WTC11 (cell line): ENCODE measurements at regions not wholly inside any gene's neighbourhood (a gene's known extent, or its start where the extent isn't known, plus 50 kb on each side); places are given as distances from the start of the nearest gene placed in this dataset.

Experiments used
- ATAC-seq: fragments of 200-7000 bp; cut with Tn5 transposase; 2 replicates; pipeline ENCODE4 v1.10.0; 2021; ENCODE audit warnings: mild to moderate bottlenecking, moderate library complexity
- CTCF ChIA-PET: fragments of 300-600 bp; sonication (Branson Sonifier 250); formaldehyde crosslinking; loops from one replicate; lab custom pipeline; 2021; ENCODE audit warnings: antibody characterized with exemption; lab: Charles Lee
- POLR2A ChIA-PET: fragments of 350-600 bp; sonication (Branson Sonifier 250); formaldehyde crosslinking; loops from one replicate; lab custom pipeline; 2021; ENCODE audit warnings: antibody characterized with exemption; lab: Charles Lee
- DNase-seq: peaks from one replicate; pipeline ENCODE4 v3.0.0; 2021; ENCODE audit warnings: low spot score
- H3K27ac Mint-ChIP-seq: 2 replicates; pipeline ENCODE4 v1.8.0; 2021; ENCODE audit warnings: mixed read lengths
- H3K27me3 Mint-ChIP-seq: 2 replicates; pipeline ENCODE4 v1.8.0; 2021; ENCODE audit warnings: low read depth, mild to moderate bottlenecking, moderate library complexity, mixed read lengths
- H3K36me3 Mint-ChIP-seq: 2 replicates; pipeline ENCODE4 v1.8.0; 2021; ENCODE audit warnings: mixed read lengths
- H3K4me1 Mint-ChIP-seq: 2 replicates; pipeline ENCODE4 v1.8.0; 2022; ENCODE audit warnings: mixed read lengths
- H3K4me3 Mint-ChIP-seq: 2 replicates; pipeline ENCODE4 v1.8.0; 2021; ENCODE audit warnings: mild to moderate bottlenecking, moderate library complexity, mixed read lengths
- H3K9me3 Mint-ChIP-seq: 2 replicates; pipeline ENCODE4 v1.8.0; 2021; ENCODE audit warnings: mixed read lengths
- CBFB ChIP-seq: sonication (generic); formaldehyde crosslinking; IDR thresholded peaks from 2 replicates; pipeline ENCODE4 v1.8.1; 2022; ENCODE audit warnings: mild to moderate bottlenecking, low read depth, missing genetic modification reagents
- ERG ChIP-seq: fragments of 250-450 bp; sonication (Bioruptor Pico); IDR thresholded peaks from 2 replicates; pipeline ENCODE4 v1.8.0; 2021; ENCODE audit warnings: mild to moderate bottlenecking
- ESRRA ChIP-seq: sonication (generic); formaldehyde crosslinking; IDR thresholded peaks from 2 replicates; pipeline ENCODE4 v1.8.1; 2022; ENCODE audit warnings: mild to moderate bottlenecking, missing genetic modification reagents, borderline replicate concordance
- GTF2I ChIP-seq: fragments of 250-450 bp; sonication (Bioruptor Pico); conservative IDR thresholded peaks from 2 replicates; pipeline ENCODE4 v1.4.0; 2021; ENCODE audit warnings: mild to moderate bottlenecking
- IRF2 ChIP-seq: sonication (generic); formaldehyde crosslinking; IDR thresholded peaks from 2 replicates; pipeline ENCODE4 v1.8.0; 2022; ENCODE audit warnings: low read depth, missing genetic modification reagents, borderline replicate concordance
- MXD4 ChIP-seq: fragments of 250-450 bp; sonication (Bioruptor Pico); IDR thresholded peaks from 2 replicates; pipeline ENCODE4 v1.8.0; 2021; ENCODE audit warnings: mild to moderate bottlenecking, moderate library complexity, borderline replicate concordance
- PREB ChIP-seq: sonication (generic); formaldehyde crosslinking; IDR thresholded peaks from 2 replicates; pipeline ENCODE4 v1.8.1; 2022; ENCODE audit warnings: mild to moderate bottlenecking, missing genetic modification reagents, moderate library complexity, borderline replicate concordance
- SMAD3 ChIP-seq: sonication (generic); formaldehyde crosslinking; IDR thresholded peaks from 2 replicates; pipeline ENCODE4 v1.8.0; 2022; ENCODE audit warnings: missing genetic modification reagents, mild to moderate bottlenecking, borderline replicate concordance
- SOX15 ChIP-seq: fragments of 250-450 bp; sonication (Bioruptor Pico); IDR thresholded peaks from 2 replicates; pipeline ENCODE4 v1.9.0; 2021; ENCODE audit warnings: mild to moderate bottlenecking
- TCF7 ChIP-seq: sonication (generic); formaldehyde crosslinking; IDR thresholded peaks from 2 replicates; pipeline ENCODE4 v1.8.0; 2022; ENCODE audit warnings: mild to moderate bottlenecking, low read depth, missing genetic modification reagents, moderate library complexity
- ZNF121 ChIP-seq: sonication (generic); formaldehyde crosslinking; IDR thresholded peaks from 2 replicates; pipeline ENCODE4 v1.8.0; 2023; ENCODE audit warnings: missing genetic modification reagents
- ZNF281 ChIP-seq: sonication (generic); formaldehyde crosslinking; IDR thresholded peaks from 2 replicates; pipeline ENCODE4 v1.8.0; 2023; ENCODE audit warnings: mild to moderate bottlenecking, missing genetic modification reagents
- ZNF317 ChIP-seq: sonication (generic); formaldehyde crosslinking; IDR thresholded peaks from 2 replicates; pipeline ENCODE4 v1.8.1; 2023; ENCODE audit warnings: low read depth, mild to moderate bottlenecking, moderate library complexity, missing genetic modification reagents, borderline replicate concordance
- ZNF416 ChIP-seq: fragments of 250-450 bp; sonication (Bioruptor Pico); IDR thresholded peaks from 2 replicates; pipeline ENCODE4 v1.9.0; 2021; ENCODE audit warnings: mild to moderate bottlenecking, inconsistent platforms
- ZNF671 ChIP-seq: fragments of 250-450 bp; sonication (Bioruptor Pico); IDR thresholded peaks from 2 replicates; pipeline ENCODE4 v1.8.0; 2021; ENCODE audit warnings: mild to moderate bottlenecking
- TF ChIP-seq, protein P1 (sequence below): sonication (generic); formaldehyde crosslinking; IDR thresholded peaks from 2 replicates; pipeline ENCODE4 v1.8.0; 2022; ENCODE audit warnings: mild to moderate bottlenecking, missing genetic modification reagents
- TF ChIP-seq, protein P2 (sequence below): sonication (generic); formaldehyde crosslinking; IDR thresholded peaks from 2 replicates; pipeline ENCODE4 v1.8.1; 2022; ENCODE audit warnings: mild to moderate bottlenecking, moderate library complexity, missing genetic modification reagents
- TF ChIP-seq, protein P3 (sequence below): fragments of 250-450 bp; sonication (Bioruptor Pico); IDR thresholded peaks from 2 replicates; pipeline ENCODE4 v1.9.0; 2021; ENCODE audit warnings: moderate library complexity, mild to moderate bottlenecking, inconsistent platforms, borderline replicate concordance

- TF ChIP-seq, protein P1, sequence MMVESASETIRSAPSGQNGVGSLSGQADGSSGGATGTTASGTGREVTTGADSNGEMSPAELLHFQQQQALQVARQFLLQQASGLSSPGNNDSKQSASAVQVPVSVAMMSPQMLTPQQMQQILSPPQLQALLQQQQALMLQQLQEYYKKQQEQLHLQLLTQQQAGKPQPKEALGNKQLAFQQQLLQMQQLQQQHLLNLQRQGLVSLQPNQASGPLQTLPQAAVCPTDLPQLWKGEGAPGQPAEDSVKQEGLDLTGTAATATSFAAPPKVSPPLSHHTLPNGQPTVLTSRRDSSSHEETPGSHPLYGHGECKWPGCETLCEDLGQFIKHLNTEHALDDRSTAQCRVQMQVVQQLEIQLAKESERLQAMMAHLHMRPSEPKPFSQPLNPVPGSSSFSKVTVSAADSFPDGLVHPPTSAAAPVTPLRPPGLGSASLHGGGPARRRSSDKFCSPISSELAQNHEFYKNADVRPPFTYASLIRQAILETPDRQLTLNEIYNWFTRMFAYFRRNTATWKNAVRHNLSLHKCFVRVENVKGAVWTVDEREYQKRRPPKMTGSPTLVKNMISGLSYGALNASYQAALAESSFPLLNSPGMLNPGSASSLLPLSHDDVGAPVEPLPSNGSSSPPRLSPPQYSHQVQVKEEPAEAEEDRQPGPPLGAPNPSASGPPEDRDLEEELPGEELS (CRISPR knock-in tag): no peak
- TF ChIP-seq, protein P2, sequence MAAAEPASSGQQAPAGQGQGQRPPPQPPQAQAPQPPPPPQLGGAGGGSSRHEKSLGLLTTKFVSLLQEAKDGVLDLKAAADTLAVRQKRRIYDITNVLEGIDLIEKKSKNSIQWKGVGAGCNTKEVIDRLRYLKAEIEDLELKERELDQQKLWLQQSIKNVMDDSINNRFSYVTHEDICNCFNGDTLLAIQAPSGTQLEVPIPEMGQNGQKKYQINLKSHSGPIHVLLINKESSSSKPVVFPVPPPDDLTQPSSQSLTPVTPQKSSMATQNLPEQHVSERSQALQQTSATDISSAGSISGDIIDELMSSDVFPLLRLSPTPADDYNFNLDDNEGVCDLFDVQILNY (CRISPR knock-in tag): no peak
- TF ChIP-seq GTF2I (CRISPR knock-in tag): no peak
Observed at GRCh38 chr1:189513091-189513490, 964.6 kb downstream of the BRINP3 start (continued).

- POLR2A ChIA-PET: no interaction called here
- CTCF ChIA-PET: no interaction called here
Observed at GRCh38 chr1:189522441-189522840, 955.2 kb downstream of the BRINP3 start.

DNA sequence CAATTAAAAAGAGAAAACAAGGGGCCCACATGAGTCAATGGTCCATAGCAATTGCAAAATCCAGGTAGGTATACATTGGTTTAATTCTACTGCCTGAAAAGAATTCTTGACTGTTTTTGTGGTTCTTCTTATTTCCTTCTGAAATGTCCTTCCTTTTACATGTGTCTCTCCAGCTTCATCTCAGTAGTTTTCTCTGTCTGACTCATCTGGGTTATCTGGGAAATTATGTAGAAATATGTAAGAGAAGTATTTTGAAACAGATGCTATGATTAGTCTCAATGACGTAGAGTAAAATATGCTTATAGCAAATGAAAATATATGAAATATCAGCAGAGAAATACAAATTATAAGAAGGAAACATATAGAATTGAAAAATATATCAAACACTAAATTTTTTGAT lies 953.2 kb downstream of the BRINP3 start:
- no peak for TF ChIP-seq IRF2 (CRISPR knock-in tag)
- TF ChIP-seq ZNF121 (CRISPR knock-in tag): no peak
- TF ChIP-seq ERG (CRISPR knock-in tag): no peak
- TF ChIP-seq ZNF671 (CRISPR knock-in tag): no peak
- TF ChIP-seq ESRRA: no peak
- TF ChIP-seq SOX15: no peak
- TF ChIP-seq, protein P2 (CRISPR knock-in tag): no peak
- TF ChIP-seq ZNF281 (CRISPR knock-in tag): no peak
- TF ChIP-seq CBFB (CRISPR knock-in tag): no peak
- TF ChIP-seq ZNF416 (CRISPR knock-in tag): no peak
- TF ChIP-seq SMAD3 (CRISPR knock-in tag): no peak
- TF ChIP-seq ZNF317 (CRISPR knock-in tag): no peak
- TF ChIP-seq, all 79 proteins: peak for 0
- ATAC-seq (no peak), DNase-seq (no peak)
- Mint-ChIP-seq H3K9me3 (no peaks in the 10 kb centered on the region), H3K4me3 (no peak overlapping the region), H3K27ac (no peak overlapping the region), H3K27me3 (no peaks in the 10 kb centered on the region), H3K36me3 (no peaks in the 10 kb centered on the region), H3K4me1 (peaks cover 9% of the 10 kb centered on the region)
- ChIA-PET CTCF (no interaction called here), POLR2A (no interaction called here)

More at GRCh38 chr1:189522441-189522840, 955.2 kb downstream of the BRINP3 start:
- Mint-ChIP-seq H3K36me3 (no peaks in the 10 kb centered on the region), H3K4me3 (no peak overlapping the region), H3K27me3 (no peaks in the 10 kb centered on the region), H3K27ac (no peak overlapping the region), H3K4me1 (peaks cover 8% of the 10 kb centered on the region), H3K9me3 (no peaks in the 10 kb centered on the region)
- no peak for DNase-seq
- ATAC-seq: no peak
- TF ChIP-seq, protein P3, sequence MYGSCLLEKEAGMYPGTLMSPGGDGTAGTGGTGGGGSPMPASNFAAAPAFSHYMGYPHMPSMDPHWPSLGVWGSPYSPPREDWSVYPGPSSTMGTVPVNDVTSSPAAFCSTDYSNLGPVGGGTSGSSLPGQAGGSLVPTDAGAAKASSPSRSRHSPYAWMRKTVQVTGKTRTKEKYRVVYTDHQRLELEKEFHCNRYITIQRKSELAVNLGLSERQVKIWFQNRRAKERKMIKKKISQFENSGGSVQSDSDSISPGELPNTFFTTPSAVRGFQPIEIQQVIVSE (CRISPR knock-in tag): no peak
- TF ChIP-seq PREB (CRISPR knock-in tag) (no peak), TCF7 (CRISPR knock-in tag) (no peak), SOX15 (no peak), MXD4 (no peak)
- TF ChIP-seq, protein P2 (CRISPR knock-in tag): no peak
